ENCODE measurements at regions not wholly inside any gene's neighbourhood (a gene's known extent, or its start where the extent isn't known, plus 50 kb on each side); places are given as distances from the start of the nearest gene placed in this dataset.

DNA sequence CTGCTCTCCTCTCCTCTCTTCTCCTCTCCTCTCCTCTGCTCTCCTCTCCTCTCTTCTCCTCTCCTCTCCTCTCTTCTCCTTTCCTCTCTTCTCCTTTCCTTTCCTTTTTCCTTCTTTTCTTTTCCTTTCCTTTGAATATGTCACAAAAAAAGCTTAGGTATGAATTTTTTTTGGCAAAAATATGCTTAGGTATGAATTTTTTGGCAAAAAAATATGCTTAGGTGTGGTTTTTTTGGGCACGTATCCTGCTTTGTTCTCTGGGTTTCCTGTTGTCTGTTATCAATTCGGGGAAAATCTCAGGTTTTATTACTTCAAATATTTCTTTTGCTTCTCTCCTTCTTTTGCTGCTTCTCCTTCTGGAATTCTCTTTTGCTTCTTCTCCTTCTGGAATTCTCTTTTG lies 155.5 kb upstream of the PMEPA1 start:
- H3K36me3 ChIP-seq (ENCODE audit: control insufficient read depth in 1 of 2, insufficient read depth in 2 of 2, low read length in 2 of 2), result no peaks in the 10 kb centered on the region
- intact Hi-C loops (cut with micrococcal nuclease), result no loop called here
- no peak overlapping the region for H3K9ac ChIP-seq (ENCODE audit: low read length)
- BruUV-seq (replicated peaks), result no TSS peak
- no peaks in the 10 kb centered on the region for H3K9me3 ChIP-seq (ENCODE audit: control insufficient read depth in 1 of 2, insufficient read depth in 1 of 2, low read depth in 1 of 2, low read length in 2 of 2)
- ATAC-seq (no peak), DNase-seq (ENCODE audit: low read depth, low spot score) (no peak)
- no peaks in the 10 kb centered on the region for H3K79me2 ChIP-seq (ENCODE audit: insufficient read depth, low read length)
- H3K4me2 ChIP-seq (ENCODE audit: low read length), result no peak overlapping the region
- CTCF ChIA-PET, result no interaction called here
- no peaks in the 10 kb centered on the region; the same call in 1 of the 2 replicates for H4K20me1 ChIP-seq (ENCODE audit: insufficient read depth)
- no peak overlapping the region for H3K4me3 ChIP-seq (replicated peaks in 1 of 2; ENCODE audit: low read depth in 1 of 2, low read length in 2 of 2)
- RAD21 ChIA-PET (ENCODE audit: low non-redundant PET in 1 of 2, low total read pairs in 2 of 2, uncharacterized antibody in 2 of 2, unreplicated experiment in 2 of 2), result no interaction called here
- H3K4me1 ChIP-seq (ENCODE audit: control insufficient read depth in 1 of 2, insufficient read depth in 2 of 2, low read length in 2 of 2), result no peaks in the 10 kb centered on the region
- H2AFZ ChIP-seq (ENCODE audit: low read depth, low read length, poor library complexity, severe bottlenecking), result no peak overlapping the region
- no peak overlapping the region for H3K27ac ChIP-seq (ENCODE audit: low read depth, low read length)
- H3K27me3 ChIP-seq (ENCODE audit: insufficient read depth, low read length), result peaks cover 79% of the 10 kb centered on the region
- POLR2A ChIA-PET, result no interaction called here
- H3K9me2 ChIP-seq (ENCODE audit: insufficient read depth), result no peaks in the 10 kb centered on the region
- TF ChIP-seq FOSL1 (IDR thresholded peaks at IDR 0.05; ENCODE audit: low read depth), result no peak
- no peak for TF ChIP-seq CEBPB (IDR thresholded peaks at IDR 0.05; ENCODE audit: low read depth)
- no peak for TF ChIP-seq CTCF (IDR thresholded peaks at IDR 0.05 in 2 of 3, conservative IDR thresholded peaks at IDR 0.05 in 1 of 3; ENCODE audit: borderline replicate concordance in 1 of 3, insufficient read depth in 1 of 3, low read depth in 2 of 3, low read length in 2 of 3)
- TF ChIP-seq ELF1 (IDR thresholded peaks at IDR 0.05; ENCODE audit: borderline replicate concordance, low read depth), result no peak
- no peak for TF ChIP-seq ZNF274 (IDR thresholded peaks at IDR 0.05; ENCODE audit: low read depth, low read length)
- TF ChIP-seq ATF3 (IDR thresholded peaks at IDR 0.05), result no peak
- TF ChIP-seq REST (IDR thresholded peaks at IDR 0.05; ENCODE audit: low read depth), result no peak
- no peak for TF ChIP-seq CBX3 (IDR thresholded peaks at IDR 0.05; ENCODE audit: low read depth)
- no peak for TF ChIP-seq SP1 (IDR thresholded peaks at IDR 0.05; ENCODE audit: low read depth)
- no peak for TF ChIP-seq JUND (IDR thresholded peaks at IDR 0.05)
- no peak for TF ChIP-seq EGR1 (IDR thresholded peaks at IDR 0.05; ENCODE audit: low read depth)
- TF ChIP-seq, protein P1, sequence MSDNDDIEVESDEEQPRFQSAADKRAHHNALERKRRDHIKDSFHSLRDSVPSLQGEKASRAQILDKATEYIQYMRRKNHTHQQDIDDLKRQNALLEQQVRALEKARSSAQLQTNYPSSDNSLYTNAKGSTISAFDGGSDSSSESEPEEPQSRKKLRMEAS (IDR thresholded peaks at IDR 0.05), result no peak
- no peak for TF ChIP-seq SRF (IDR thresholded peaks at IDR 0.05; ENCODE audit: low read depth)

All from HCT116 (cell line).